ENCODE measurements at regions not wholly inside any gene's neighbourhood (a gene's known extent, or its start where the extent isn't known, plus 50 kb on each side); places are given as distances from the start of the nearest gene placed in this dataset.

DNA sequence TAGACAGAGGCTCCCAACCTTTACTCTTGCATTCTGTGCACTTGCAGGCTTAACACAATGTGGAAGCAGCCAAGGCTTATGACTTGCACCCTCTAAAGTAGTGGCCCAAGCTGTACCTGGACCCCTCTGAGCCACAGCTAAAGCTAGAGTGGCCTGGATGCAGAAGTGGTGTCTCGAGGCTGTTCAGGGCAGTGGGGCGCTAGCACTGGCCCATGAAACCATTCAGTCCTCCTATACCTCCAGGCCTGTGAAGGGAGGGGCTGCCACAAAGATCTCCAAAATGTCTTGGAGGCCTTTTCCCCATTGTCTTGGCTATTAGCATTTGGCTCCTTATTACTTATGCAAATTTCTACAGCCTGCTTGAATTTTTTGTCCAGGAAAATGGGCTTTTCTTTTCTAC lies 207.7 kb downstream of the OSR1 start:
- no peak for DNase-seq
- H3K36me3 ChIP-seq (ENCODE audit: control insufficient read depth, insufficient read depth, low read length) = no peaks in the 10 kb centered on the region; the same call in 1 of the 2 replicates
- H3K4me1 ChIP-seq = no peaks in the 10 kb centered on the region
- ChIA-PET CTCF (no interaction called here), POLR2A (no interaction called here)
- no peak overlapping the region for H3K27ac Mint-ChIP-seq (ENCODE audit: unreplicated experiment)
- peaks cover 21% of the 10 kb centered on the region for H3K9me3 ChIP-seq
- no peaks in the 10 kb centered on the region for H3K27me3 Mint-ChIP-seq (ENCODE audit: insufficient read depth, unreplicated experiment)
- no TSS peak for BruUV-seq (replicated peaks)
- no peaks in the 10 kb centered on the region for H3K27me3 ChIP-seq (replicated peaks; ENCODE audit: control insufficient read depth, insufficient read depth, low read length)
- TF ChIP-seq, protein P1, sequence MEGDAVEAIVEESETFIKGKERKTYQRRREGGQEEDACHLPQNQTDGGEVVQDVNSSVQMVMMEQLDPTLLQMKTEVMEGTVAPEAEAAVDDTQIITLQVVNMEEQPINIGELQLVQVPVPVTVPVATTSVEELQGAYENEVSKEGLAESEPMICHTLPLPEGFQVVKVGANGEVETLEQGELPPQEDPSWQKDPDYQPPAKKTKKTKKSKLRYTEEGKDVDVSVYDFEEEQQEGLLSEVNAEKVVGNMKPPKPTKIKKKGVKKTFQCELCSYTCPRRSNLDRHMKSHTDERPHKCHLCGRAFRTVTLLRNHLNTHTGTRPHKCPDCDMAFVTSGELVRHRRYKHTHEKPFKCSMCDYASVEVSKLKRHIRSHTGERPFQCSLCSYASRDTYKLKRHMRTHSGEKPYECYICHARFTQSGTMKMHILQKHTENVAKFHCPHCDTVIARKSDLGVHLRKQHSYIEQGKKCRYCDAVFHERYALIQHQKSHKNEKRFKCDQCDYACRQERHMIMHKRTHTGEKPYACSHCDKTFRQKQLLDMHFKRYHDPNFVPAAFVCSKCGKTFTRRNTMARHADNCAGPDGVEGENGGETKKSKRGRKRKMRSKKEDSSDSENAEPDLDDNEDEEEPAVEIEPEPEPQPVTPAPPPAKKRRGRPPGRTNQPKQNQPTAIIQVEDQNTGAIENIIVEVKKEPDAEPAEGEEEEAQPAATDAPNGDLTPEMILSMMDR (IDR thresholded peaks at IDR 0.05; ENCODE audit: insufficient read depth in 1 of 2, low read depth in 1 of 2, low read length in 1 of 2, severe bottlenecking in 1 of 2, unreplicated experiment in 1 of 2) = no peak
- intact Hi-C loops (cut with micrococcal nuclease; ENCODE audit: unreplicated experiment) = no loop called here
- no peak overlapping the region for H3K4me3 Mint-ChIP-seq (ENCODE audit: unreplicated experiment)
- no peak overlapping the region for H3K4me3 ChIP-seq (ENCODE audit: low read depth, low read length)
- peaks cover 41% of the 10 kb centered on the region for H3K9me3 Mint-ChIP-seq (ENCODE audit: unreplicated experiment)
- H3K4me1 Mint-ChIP-seq (ENCODE audit: low read depth, unreplicated experiment) = no peaks in the 10 kb centered on the region
- no peaks in the 10 kb centered on the region for H3K36me3 Mint-ChIP-seq (ENCODE audit: insufficient read depth, unreplicated experiment)

DNA sequence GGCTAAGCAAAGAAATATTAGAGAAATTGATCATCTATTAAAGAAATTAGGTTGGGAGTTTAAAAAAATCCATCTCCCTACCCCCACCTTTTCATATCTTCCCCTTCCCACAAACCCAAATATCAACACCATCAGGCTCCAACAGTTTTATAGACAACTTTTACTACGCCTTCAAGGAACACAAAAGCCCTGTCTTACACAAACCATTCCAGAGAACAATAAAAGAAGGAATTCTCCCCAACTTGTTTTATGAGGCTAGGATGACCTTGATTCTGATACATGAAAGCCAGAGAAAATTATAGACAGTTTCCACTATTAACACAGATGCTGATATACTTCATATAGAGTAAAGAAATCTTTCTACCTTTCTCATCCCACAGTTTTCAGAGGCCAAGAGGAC lies 211.6 kb downstream of the OSR1 start:
- Histone ChIP-seq H3K36me3 (ENCODE audit: control insufficient read depth, insufficient read depth, low read length) (no peaks in the 10 kb centered on the region; the same call in 1 of the 2 replicates), H3K4me1 (peaks cover 10% of the 10 kb centered on the region), H3K4me3 (ENCODE audit: low read depth, low read length) (no peak overlapping the region), H3K9me3 (peaks cover 17% of the 10 kb centered on the region), H3K27me3 (replicated peaks; ENCODE audit: control insufficient read depth, insufficient read depth, low read length) (no peaks in the 10 kb centered on the region)
- peaks cover 25% of the 10 kb centered on the region for H3K9me3 Mint-ChIP-seq (ENCODE audit: unreplicated experiment)
- TF ChIP-seq, protein P1 (IDR thresholded peaks at IDR 0.05; ENCODE audit: insufficient read depth in 1 of 2, low read depth in 1 of 2, low read length in 1 of 2, severe bottlenecking in 1 of 2, unreplicated experiment in 1 of 2) = no peak
- H3K27ac Mint-ChIP-seq (ENCODE audit: unreplicated experiment) = no peak overlapping the region
- no peaks in the 10 kb centered on the region for H3K27me3 Mint-ChIP-seq (ENCODE audit: insufficient read depth, unreplicated experiment)
- BruUV-seq (replicated peaks) = no TSS peak
- ChIA-PET POLR2A (no interaction called here), CTCF (no interaction called here)
- DNase-seq = no peak
- H3K4me1 Mint-ChIP-seq (ENCODE audit: low read depth, unreplicated experiment) = no peaks in the 10 kb centered on the region
- no peak overlapping the region for H3K4me3 Mint-ChIP-seq (ENCODE audit: unreplicated experiment)
- no peaks in the 10 kb centered on the region for H3K36me3 Mint-ChIP-seq (ENCODE audit: insufficient read depth, unreplicated experiment)
- intact Hi-C loops (cut with micrococcal nuclease; ENCODE audit: unreplicated experiment) = no loop called here

DNA sequence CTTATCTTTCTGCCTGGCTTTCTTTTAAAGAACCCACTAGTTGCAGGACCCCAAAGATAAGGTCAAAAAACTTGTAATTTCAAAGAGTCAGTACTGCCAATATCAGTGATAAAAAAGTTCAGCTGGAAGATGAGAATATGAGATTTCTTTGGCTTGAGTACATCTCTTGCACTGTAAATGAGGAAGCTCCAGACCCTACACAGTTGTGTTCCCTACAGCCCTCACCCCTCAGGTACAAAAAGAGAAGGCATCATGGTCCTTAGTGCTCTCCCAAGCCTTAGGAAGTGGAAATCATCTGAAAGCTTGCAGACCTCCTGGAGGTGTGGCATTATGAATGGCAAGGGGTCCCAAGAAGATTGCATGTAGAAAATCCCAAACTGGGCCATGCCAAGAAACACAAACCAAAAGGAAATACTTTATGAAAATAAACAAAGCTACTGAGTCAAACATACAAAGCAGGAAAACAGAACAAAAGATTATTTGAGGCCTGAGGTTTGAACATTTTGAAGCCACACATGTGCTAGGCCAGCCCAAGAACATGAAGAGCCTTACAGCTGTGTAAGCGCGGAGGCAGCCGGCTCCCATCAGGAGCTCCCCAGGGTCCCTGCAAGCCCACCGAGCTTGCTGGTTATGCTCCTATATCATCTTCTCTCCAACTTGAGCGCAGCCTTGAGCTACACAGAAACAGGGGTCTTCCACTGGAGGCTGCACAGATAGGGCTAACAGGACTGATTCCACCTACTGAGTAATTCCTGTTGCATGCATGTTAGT lies 217.0 kb downstream of the OSR1 start:
- peaks cover 27% of the 10 kb centered on the region for H3K4me1 ChIP-seq
- Mint-ChIP-seq H3K27ac (ENCODE audit: unreplicated experiment) (peak overlapping the region; percentile 79), H3K36me3 (ENCODE audit: insufficient read depth, unreplicated experiment) (peaks cover 10% of the 10 kb centered on the region)

More for the DNA sequence above, 217.0 kb downstream of the OSR1 start:
- ChIA-PET CTCF (interaction anchor here (0.6 to 0.9 kb wide), 3 partner anchors 10 to 952 kb away, joined by 3 read pairs; no protein-coding TSS in a partner anchor), POLR2A (interaction anchor here (1.0 kb wide), 1 partner anchor 206 kb away, joined by 3 read pairs; no protein-coding TSS in a partner anchor)
- intact Hi-C loops (cut with micrococcal nuclease; ENCODE audit: unreplicated experiment) = loop anchor here (1.0 to 2.0 kb wide), 6 partner anchors 27 to 391 kb away; no protein-coding TSS in a partner anchor
- H3K9me3 Mint-ChIP-seq (ENCODE audit: unreplicated experiment) = no peaks in the 10 kb centered on the region
- TF ChIP-seq, protein P1 (IDR thresholded peaks at IDR 0.05; ENCODE audit: insufficient read depth in 1 of 2, low read depth in 1 of 2, low read length in 1 of 2, severe bottlenecking in 1 of 2, unreplicated experiment in 1 of 2) = no peak
- Histone ChIP-seq H3K36me3 (ENCODE audit: control insufficient read depth, insufficient read depth, low read length) (no peaks in the 10 kb centered on the region), H3K27me3 (replicated peaks; ENCODE audit: control insufficient read depth, insufficient read depth, low read length) (no peaks in the 10 kb centered on the region), H3K4me3 (ENCODE audit: low read depth, low read length) (no peak overlapping the region), H3K9me3 (no peaks in the 10 kb centered on the region)
- no TSS peak for BruUV-seq (replicated peaks)
- peaks cover 22% of the 10 kb centered on the region for H3K4me1 Mint-ChIP-seq (ENCODE audit: low read depth, unreplicated experiment)
- no peaks in the 10 kb centered on the region for H3K27me3 Mint-ChIP-seq (ENCODE audit: insufficient read depth, unreplicated experiment)
- peak overlapping the region; percentile 21 for H3K4me3 Mint-ChIP-seq (ENCODE audit: unreplicated experiment)
- DNase-seq = no peak
